NT2/D1 (cell line): ENCODE measurements at regions not wholly inside any gene's neighbourhood (a gene's known extent, or its start where the extent isn't known, plus 50 kb on each side); places are given as distances from the start of the nearest gene placed in this dataset.

Experiments used
- SUZ12 ChIP-seq: IDR thresholded peaks from 2 replicates; pipeline ENCODE4 v1.6.1; 2011; ENCODE audit not compliant: insufficient read length, insufficient read depth; ENCODE audit errors: extremely low read depth
- YY1 ChIP-seq: IDR thresholded peaks from 2 replicates; pipeline ENCODE4 v1.6.1; 2011; ENCODE audit not compliant: insufficient read length, insufficient read depth
- ZNF274 ChIP-seq: IDR thresholded peaks from 2 replicates; pipeline ENCODE4 v1.6.1; 2011; ENCODE audit warnings: mild to moderate bottlenecking, low read depth, low read length

DNA sequence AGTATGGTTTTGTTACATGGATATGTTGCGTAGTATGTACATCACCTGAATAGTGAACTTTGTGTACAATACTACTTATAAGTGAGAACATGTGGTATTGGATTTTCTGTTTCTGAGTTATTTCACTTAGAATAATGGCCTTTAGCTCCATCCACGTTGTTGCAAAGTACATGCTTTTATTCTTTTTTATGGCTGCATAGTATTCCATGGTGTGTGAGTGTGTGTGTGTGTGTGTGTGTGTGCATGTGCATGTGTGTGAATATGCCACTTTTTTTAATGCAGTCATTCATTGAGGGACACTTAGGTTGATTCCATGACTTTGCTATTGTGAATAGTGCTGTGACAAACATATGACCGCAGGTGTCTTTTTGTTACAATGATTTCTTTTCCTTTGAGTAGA lies 147.8 kb downstream of the LEPR start:
- no peak for TF ChIP-seq YY1
- TF ChIP-seq ZNF274 = no peak
- no peak for TF ChIP-seq SUZ12
